HCT116 (cell line): ENCODE measurements at regions not wholly inside any gene's neighbourhood (a gene's known extent, or its start where the extent isn't known, plus 50 kb on each side); places are given as distances from the start of the nearest gene placed in this dataset.
"Not testable (repeated sequence)": the region's sequence is repeated elsewhere in the genome, so short reads cannot be mapped to it uniquely, and the experiment has no call there.

Experiments
- ATAC-seq: fragments of 200-7000 bp; cut with Tn5 transposase; 2 replicates; pipeline ENCODE4 v1.9.1; 2020; ENCODE audit warnings: mild to moderate bottlenecking, moderate library complexity
- BruUV-seq: library from RNA; stranded (reverse); fragments of 400-500 nt; replicated peaks from 2 replicates; lab custom pipeline; 2021; lab: Mats Ljungman, UMichigan
- CTCF ChIA-PET: fragments of 300-600 bp; sonication (Branson Sonifier 250); formaldehyde crosslinking; loops from one replicate; lab custom pipeline; 2021; ENCODE audit warnings: antibody characterized with exemption; lab: Charles Lee
- POLR2A ChIA-PET: fragments of 300-600, 350-600 bp; sonication (Branson Sonifier 250); formaldehyde crosslinking; loops from one replicate; lab custom pipeline; 2021; ENCODE audit warnings: antibody characterized with exemption; lab: Charles Lee
- RAD21 ChIA-PET, 2 experiments: fragments of 300-600 bp; sonication (Branson Sonifier 250); formaldehyde crosslinking; loops; one replicate each; lab custom pipeline; 2023; ENCODE audit warnings: low total read pairs in 2 of 2; ENCODE audit not compliant: uncharacterized antibody in 2 of 2, unreplicated experiment in 2 of 2, low non-redundant PET in 1 of 2; lab: Charles Lee
- DNase-seq: peaks from one replicate; pipeline ENCODE4 v3.0.0-alpha.2; 2010; ENCODE audit warnings: low read depth, low spot score
- H2AFZ ChIP-seq: fragments of 200-600 bp; shearing (Covaris generic), sonication (generic); 2 replicates; pipeline ENCODE4 v1.6.1; 2017; ENCODE audit warnings: low read depth, mixed run types, mixed read lengths, antibody characterized with exemption, low read length; ENCODE audit not compliant: poor library complexity, severe bottlenecking
- H3K27ac ChIP-seq: 2 replicates; pipeline ENCODE4 v1.5.1; 2012; ENCODE audit warnings: low read depth, low read length
- H3K27me3 ChIP-seq: fragments of 200-600 bp; sonication (generic); 2 replicates; pipeline ENCODE4 v1.6.1; 2016; ENCODE audit warnings: mixed run types, low read length, mixed read lengths; ENCODE audit not compliant: insufficient read depth
- H3K36me3 ChIP-seq, 2 experiments: fragments of 200-500 bp in 1 of 2; fragments of 200-600 bp in 1 of 2; sonication (Bioruptor generic) in 1 of 2; sonication (generic) in 1 of 2; 2 replicates each; pipeline versions ENCODE4 v1.5.1 to v1.6.1; 2014 to 2016; ENCODE audit warnings: low read length in 2 of 2, inconsistent platforms in 1 of 2, mixed read lengths in 1 of 2, mixed run types in 1 of 2; ENCODE audit not compliant: insufficient read depth in 2 of 2, control insufficient read depth in 1 of 2
- H3K4me1 ChIP-seq, 2 experiments: fragments of 200-600 bp in 1 of 2; sonication (generic) in 1 of 2; 2 replicates each; pipeline versions ENCODE4 v1.5.1 to v1.6.1; 2012 to 2017; ENCODE audit warnings: low read length in 2 of 2, inconsistent platforms in 1 of 2, mild to moderate bottlenecking in 1 of 2, mixed read lengths in 1 of 2, mixed run types in 1 of 2, moderate library complexity in 1 of 2; ENCODE audit not compliant: insufficient read depth in 2 of 2, control insufficient read depth in 1 of 2
- H3K4me2 ChIP-seq: fragments of 200-600 bp; sonication (generic); 2 replicates; pipeline ENCODE4 v1.6.1; 2017; ENCODE audit warnings: mixed run types, low read length, mixed read lengths
- H3K4me3 ChIP-seq, 2 experiments: fragments of 200-600 bp in 1 of 2; sonication (generic) in 1 of 2; replicated peaks in 1 of 2; 2 replicates each; pipeline ENCODE4 v1.5.1; 2011 to 2016; ENCODE audit warnings: low read length in 2 of 2, control low read depth in 1 of 2, low read depth in 1 of 2, mild to moderate bottlenecking in 1 of 2, mixed read lengths in 1 of 2, mixed run types in 1 of 2
- H3K79me2 ChIP-seq: fragments of 200-600 bp; sonication (generic); 2 replicates; pipeline ENCODE4 v1.6.1; 2017; ENCODE audit warnings: mild to moderate bottlenecking, mixed run types, low read length, moderate library complexity, mixed read lengths; ENCODE audit not compliant: insufficient read depth
- H3K9ac ChIP-seq: fragments of 200-600 bp; sonication (generic); 2 replicates; pipeline ENCODE4 v1.6.1; 2016; ENCODE audit warnings: low read length, mixed read lengths
- H3K9me2 ChIP-seq: fragments of 200-600 bp; sonication (generic), shearing (Covaris generic); 2 replicates; pipeline ENCODE4 v1.6.1; 2017; ENCODE audit warnings: mixed run types, mild to moderate bottlenecking, moderate library complexity; ENCODE audit not compliant: insufficient read depth
- H3K9me3 ChIP-seq, 2 experiments: fragments of 200-500 bp in 1 of 2; fragments of 200-600 bp in 1 of 2; sonication (Bioruptor generic) in 1 of 2; sonication (generic) in 1 of 2; 2 replicates each; pipeline ENCODE4 v1.6.1; 2014 to 2017; ENCODE audit warnings: low read length in 2 of 2, mixed read lengths in 2 of 2, inconsistent platforms in 1 of 2, low read depth in 1 of 2, mild to moderate bottlenecking in 1 of 2, mixed run types in 1 of 2, moderate library complexity in 1 of 2; ENCODE audit not compliant: control insufficient read depth in 1 of 2, insufficient read depth in 1 of 2
- H4K20me1 ChIP-seq: fragments of 200-600 bp; sonication (generic), shearing (Covaris generic); 2 replicates; pipeline ENCODE4 v1.6.1; 2017; ENCODE audit warnings: mixed run types, mild to moderate bottlenecking, moderate library complexity; ENCODE audit not compliant: insufficient read depth
- CEBPB ChIP-seq: IDR thresholded peaks from 2 replicates; pipeline ENCODE4 v1.6.1; 2012; ENCODE audit warnings: low read depth
- EGR1 ChIP-seq: IDR thresholded peaks from 2 replicates; pipeline ENCODE4 v1.6.1; 2012; ENCODE audit warnings: low read depth
- POLR2A ChIP-seq: IDR thresholded peaks from 2 replicates; pipeline ENCODE4 v1.7.0; 2011; ENCODE audit warnings: borderline replicate concordance; ENCODE audit not compliant: insufficient read depth, insufficient read length; ENCODE audit errors: extremely low read depth
- POLR2AphosphoS5 ChIP-seq: IDR thresholded peaks from 2 replicates; pipeline ENCODE4 v1.6.1; 2011; ENCODE audit warnings: mild to moderate bottlenecking, low read depth, low read length, moderate library complexity
- RAD21 ChIP-seq: IDR thresholded peaks from 2 replicates; pipeline ENCODE4 v1.6.1; 2012; ENCODE audit warnings: low read depth, mild to moderate bottlenecking
- SIN3A ChIP-seq: IDR thresholded peaks from 2 replicates; pipeline ENCODE4 v1.6.1; 2012; ENCODE audit warnings: low read depth
- SP1 ChIP-seq: IDR thresholded peaks from 2 replicates; pipeline ENCODE4 v1.6.1; 2012; ENCODE audit warnings: low read depth
- SRF ChIP-seq: IDR thresholded peaks from 2 replicates; pipeline ENCODE4 v1.6.1; 2012; ENCODE audit warnings: low read depth
- YY1 ChIP-seq: IDR thresholded peaks from 2 replicates; pipeline ENCODE4 v1.6.1; 2011; ENCODE audit warnings: low read length, low read depth, moderate library complexity, mild to moderate bottlenecking; ENCODE audit not compliant: insufficient replicate concordance; ENCODE audit errors: extremely low read depth
- intact Hi-C: fragments of 100-400 bp; cut with micrococcal nuclease; formaldehyde crosslinking; loops from 2 replicates; pipeline ENCODE4 v1.10.0; 2022
- TF ChIP-seq, protein P1 (sequence below), 3 experiments: fragments of 200-600 bp in 1 of 3; sonication (generic) in 1 of 3; IDR thresholded peaks in 2 of 3; conservative IDR thresholded peaks in 1 of 3; 2 replicates each; pipeline ENCODE4 v1.5.1; 2012 to 2017; ENCODE audit warnings: low read depth in 2 of 3, low read length in 2 of 3, antibody characterized with exemption in 1 of 3, borderline replicate concordance in 1 of 3, control low read depth in 1 of 3, mild to moderate bottlenecking in 1 of 3, mixed read lengths in 1 of 3, mixed run types in 1 of 3, moderate library complexity in 1 of 3; ENCODE audit not compliant: insufficient read depth in 1 of 3

DNA sequence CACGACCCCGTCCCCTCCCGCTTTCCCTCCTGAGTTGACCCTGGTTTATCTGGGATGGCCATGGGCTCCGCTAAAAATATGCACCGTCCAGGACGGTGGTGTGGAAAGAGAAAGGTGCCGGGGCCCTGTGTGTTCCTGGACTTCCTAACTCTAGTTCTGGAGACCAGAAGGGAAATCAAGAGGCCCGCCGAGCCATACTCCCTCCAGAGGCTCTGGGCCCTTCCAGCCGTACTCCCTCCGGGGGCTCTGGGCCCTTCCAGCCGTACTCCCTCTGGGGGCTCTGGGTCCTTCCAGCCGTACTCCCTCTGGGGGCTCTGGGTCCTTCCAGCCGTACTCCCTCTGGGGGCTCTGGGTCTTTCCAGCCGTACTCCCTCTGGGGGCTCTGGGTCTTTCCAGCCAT, 168.5 kb downstream of the LAT start:
- H3K36me3 ChIP-seq, intact Hi-C loops, H3K4me3 ChIP-seq, BruUV-seq, POLR2A ChIA-PET, H3K9ac ChIP-seq, H3K9me2 ChIP-seq, RAD21 ChIA-PET, H3K27me3 ChIP-seq, H2AFZ ChIP-seq, H4K20me1 ChIP-seq, H3K9me3 ChIP-seq, H3K4me1 ChIP-seq, H3K79me2 ChIP-seq, DNase-seq, H3K4me2 ChIP-seq, H3K27ac ChIP-seq, ATAC-seq, CTCF ChIA-PET: not testable (repeated sequence)

DNA sequence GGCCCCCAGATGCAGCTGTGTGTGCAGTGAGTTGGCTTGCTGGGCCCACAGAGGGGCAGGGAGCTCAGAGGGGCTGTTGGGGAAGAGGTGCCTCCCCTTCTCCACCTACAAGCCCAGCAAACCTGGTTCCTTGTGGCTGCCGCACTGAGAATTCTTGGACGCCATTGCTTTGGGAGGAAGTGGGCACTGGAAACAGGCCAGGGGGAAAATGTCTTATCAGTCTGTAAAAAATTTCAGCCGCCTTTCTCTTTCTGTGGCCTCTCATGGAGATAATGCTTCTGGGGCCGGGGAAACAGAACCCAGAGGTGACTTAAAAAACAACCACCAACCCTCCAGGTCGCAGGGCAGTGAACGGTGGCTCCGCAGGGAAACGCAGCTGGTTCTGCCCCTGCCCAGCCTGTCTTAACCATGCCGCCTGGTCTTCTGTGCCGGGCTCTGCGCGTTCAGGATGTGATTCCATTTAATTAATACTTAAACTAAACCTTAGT, 167.7 kb downstream of the LAT start:
- H2AFZ ChIP-seq, H3K4me3 ChIP-seq, ATAC-seq, H3K9ac ChIP-seq, BruUV-seq, H3K79me2 ChIP-seq, H3K27me3 ChIP-seq, H3K9me2 ChIP-seq, H3K4me2 ChIP-seq, intact Hi-C loops, DNase-seq, RAD21 ChIA-PET, H3K4me1 ChIP-seq, H3K27ac ChIP-seq, H3K36me3 ChIP-seq, H4K20me1 ChIP-seq, POLR2A ChIA-PET, H3K9me3 ChIP-seq, CTCF ChIA-PET: not testable (repeated sequence)

DNA sequence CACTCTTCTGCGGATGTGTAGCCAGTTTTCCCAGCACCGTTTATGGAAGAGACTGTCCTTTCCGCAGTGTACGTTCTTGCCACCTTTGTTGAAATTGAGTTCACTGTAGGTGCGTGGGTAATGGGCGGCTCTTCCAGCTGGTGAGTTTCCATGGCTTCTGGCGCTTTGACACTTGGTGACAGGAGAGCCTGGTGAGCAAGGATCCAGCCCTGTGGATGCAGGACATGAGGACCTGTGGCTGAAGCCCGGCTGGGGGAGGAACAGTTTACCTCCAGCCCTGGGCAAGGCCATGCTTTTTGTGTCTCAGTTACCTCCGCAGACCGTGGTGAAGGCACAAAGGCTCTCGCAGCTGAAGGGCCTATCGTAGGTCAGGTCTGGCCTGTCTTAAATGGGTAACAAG, 166.5 kb downstream of the LAT start:
- H3K4me1 ChIP-seq, result no peaks in the 10 kb centered on the region
- H3K27me3 ChIP-seq, result no peaks in the 10 kb centered on the region
- no peaks in the 10 kb centered on the region for H3K9me2 ChIP-seq
- no peak overlapping the region for H3K4me2 ChIP-seq
- POLR2A ChIA-PET, result no interaction called here
- H3K9me3 ChIP-seq, result no peaks in the 10 kb centered on the region
- no peak overlapping the region for H2AFZ ChIP-seq
- H3K9ac ChIP-seq, result no peak overlapping the region
- intact Hi-C loops, result no loop called here
- no peak overlapping the region for H3K4me3 ChIP-seq
- DNase-seq (no peak), ATAC-seq (no peak)
- RAD21 ChIA-PET, result no interaction called here
- no peaks in the 10 kb centered on the region for H3K36me3 ChIP-seq
- TF ChIP-seq SP1 (no peak), POLR2A (no peak), SIN3A (no peak), SRF (no peak), CEBPB (no peak), YY1 (no peak), RAD21 (no peak), EGR1 (no peak), POLR2AphosphoS5 (no peak)
- TF ChIP-seq, protein P1, sequence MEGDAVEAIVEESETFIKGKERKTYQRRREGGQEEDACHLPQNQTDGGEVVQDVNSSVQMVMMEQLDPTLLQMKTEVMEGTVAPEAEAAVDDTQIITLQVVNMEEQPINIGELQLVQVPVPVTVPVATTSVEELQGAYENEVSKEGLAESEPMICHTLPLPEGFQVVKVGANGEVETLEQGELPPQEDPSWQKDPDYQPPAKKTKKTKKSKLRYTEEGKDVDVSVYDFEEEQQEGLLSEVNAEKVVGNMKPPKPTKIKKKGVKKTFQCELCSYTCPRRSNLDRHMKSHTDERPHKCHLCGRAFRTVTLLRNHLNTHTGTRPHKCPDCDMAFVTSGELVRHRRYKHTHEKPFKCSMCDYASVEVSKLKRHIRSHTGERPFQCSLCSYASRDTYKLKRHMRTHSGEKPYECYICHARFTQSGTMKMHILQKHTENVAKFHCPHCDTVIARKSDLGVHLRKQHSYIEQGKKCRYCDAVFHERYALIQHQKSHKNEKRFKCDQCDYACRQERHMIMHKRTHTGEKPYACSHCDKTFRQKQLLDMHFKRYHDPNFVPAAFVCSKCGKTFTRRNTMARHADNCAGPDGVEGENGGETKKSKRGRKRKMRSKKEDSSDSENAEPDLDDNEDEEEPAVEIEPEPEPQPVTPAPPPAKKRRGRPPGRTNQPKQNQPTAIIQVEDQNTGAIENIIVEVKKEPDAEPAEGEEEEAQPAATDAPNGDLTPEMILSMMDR (IDR thresholded peaks at IDR 0.05 in 2 of 3, conservative IDR thresholded peaks at IDR 0.05 in 1 of 3; ENCODE audit: borderline replicate concordance in 1 of 3, insufficient read depth in 1 of 3, low read depth in 2 of 3, low read length in 2 of 3), result no peak
- no peak overlapping the region for H3K27ac ChIP-seq
- no TSS peak for BruUV-seq
- no peaks in the 10 kb centered on the region for H4K20me1 ChIP-seq
- CTCF ChIA-PET, result no interaction called here
- H3K79me2 ChIP-seq, result no peaks in the 10 kb centered on the region
